ENCODE measurements at regions not wholly inside any gene's neighbourhood (a gene's known extent, or its start where the extent isn't known, plus 50 kb on each side); places are given as distances from the start of the nearest gene placed in this dataset.

DNA sequence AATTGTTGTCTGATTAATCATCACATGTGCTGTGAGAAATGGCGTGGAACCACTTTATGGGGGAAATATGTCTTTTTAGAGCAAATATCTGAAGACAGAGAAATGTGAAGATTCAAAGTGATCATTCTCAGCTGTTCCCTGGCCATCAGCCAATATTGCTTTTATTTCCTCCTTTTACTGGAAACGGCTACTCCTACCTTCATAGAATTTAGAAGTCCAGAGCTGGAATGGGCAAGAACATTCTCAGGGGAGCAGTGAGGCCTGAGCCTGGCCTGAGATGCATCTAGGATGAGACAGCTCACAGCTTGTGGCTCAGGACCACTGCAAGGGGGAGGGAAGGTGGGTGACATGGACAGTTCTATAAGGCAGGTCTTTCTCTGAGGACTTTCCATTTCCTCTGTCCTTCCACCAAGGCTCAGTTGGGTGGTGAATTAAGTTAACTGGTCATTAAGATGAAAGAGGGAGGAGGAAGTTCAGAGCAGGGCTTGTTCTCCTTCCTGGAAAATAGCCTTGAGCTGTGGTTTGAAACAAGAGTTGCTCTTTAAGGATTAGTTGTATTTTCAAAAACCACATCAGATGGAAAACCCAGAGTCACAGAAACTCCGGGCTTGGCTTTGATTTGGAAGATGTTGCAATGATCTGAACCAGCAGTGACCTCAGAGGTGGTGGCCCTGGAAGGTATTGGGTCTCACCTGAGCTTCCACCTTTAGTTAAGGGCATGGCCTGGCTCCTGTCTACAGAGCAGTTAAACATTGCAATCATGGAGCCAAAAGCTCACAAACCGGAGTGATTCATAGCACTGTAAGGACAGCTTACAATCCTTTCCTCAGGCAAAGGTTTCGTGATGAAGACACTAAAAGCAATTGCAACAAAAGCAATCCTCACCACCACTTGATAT lies 144.3 kb downstream of the VAPA start:
- Histone ChIP-seq H3K27me3 (no peaks in the 10 kb centered on the region), H3K4me1 (peaks cover 49% of the 10 kb centered on the region), H3K36me3 (no peaks in the 10 kb centered on the region), H3K27ac (peak overlapping the region; percentile 76), H3K4me3 (no peak overlapping the region), H3K9me3 (no peaks in the 10 kb centered on the region)
- TF ChIP-seq POLR2A (IDR thresholded peaks at IDR 0.05) (no peak), POLR2AphosphoS5 (IDR thresholded peaks at IDR 0.05; ENCODE audit: insufficient read depth in 1 of 2, low read depth in 1 of 2) (no peak)
- TF ChIP-seq, protein P1, sequence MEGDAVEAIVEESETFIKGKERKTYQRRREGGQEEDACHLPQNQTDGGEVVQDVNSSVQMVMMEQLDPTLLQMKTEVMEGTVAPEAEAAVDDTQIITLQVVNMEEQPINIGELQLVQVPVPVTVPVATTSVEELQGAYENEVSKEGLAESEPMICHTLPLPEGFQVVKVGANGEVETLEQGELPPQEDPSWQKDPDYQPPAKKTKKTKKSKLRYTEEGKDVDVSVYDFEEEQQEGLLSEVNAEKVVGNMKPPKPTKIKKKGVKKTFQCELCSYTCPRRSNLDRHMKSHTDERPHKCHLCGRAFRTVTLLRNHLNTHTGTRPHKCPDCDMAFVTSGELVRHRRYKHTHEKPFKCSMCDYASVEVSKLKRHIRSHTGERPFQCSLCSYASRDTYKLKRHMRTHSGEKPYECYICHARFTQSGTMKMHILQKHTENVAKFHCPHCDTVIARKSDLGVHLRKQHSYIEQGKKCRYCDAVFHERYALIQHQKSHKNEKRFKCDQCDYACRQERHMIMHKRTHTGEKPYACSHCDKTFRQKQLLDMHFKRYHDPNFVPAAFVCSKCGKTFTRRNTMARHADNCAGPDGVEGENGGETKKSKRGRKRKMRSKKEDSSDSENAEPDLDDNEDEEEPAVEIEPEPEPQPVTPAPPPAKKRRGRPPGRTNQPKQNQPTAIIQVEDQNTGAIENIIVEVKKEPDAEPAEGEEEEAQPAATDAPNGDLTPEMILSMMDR (IDR thresholded peaks at IDR 0.05): no peak
- intact Hi-C loops (cut with DNase I): no loop called here
- no peak for DNase-seq (ENCODE audit: extremely low spot score in 2 of 2)

DNA sequence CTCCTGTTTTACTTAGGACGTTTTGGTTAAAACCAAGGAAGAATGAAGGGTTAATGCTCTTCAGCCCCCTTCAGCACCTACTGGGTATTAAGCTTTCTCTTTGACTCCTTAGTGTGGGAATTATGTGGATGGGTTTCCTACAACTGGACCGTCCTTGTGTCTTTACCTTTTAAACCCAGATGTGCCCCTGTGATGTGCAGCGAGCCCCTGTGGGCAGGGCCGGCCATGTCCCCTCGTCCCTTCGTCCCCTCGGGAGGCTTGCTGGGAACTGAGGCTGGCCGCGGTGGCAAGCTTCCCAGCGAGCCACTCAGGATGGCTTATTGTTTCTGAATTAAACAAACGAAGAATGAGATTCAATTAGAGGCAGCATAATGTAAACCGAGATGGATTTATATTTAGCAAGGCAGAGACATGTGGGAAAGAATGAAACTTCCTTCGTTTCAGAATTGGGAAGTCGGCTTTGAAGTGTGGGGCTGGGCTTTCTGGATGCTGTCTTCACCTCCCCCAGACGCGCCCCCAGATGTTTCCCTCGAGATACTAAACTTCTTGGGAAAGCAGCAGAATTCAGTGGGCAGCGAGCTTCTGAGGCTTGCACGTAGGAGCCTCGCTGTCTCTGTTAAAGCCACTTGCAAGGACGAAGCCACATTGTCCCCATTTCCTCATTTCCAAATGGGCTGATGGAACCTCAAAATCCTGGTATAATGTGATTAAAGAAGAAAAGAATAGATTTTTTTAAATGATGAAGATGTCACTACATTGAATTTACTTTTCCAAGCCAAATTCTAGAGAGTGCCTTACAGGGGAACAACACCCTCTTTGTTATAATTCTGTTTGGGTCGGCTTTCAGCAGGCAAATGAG lies 146.0 kb downstream of the VAPA start:
- Histone ChIP-seq H3K4me1 (peaks cover 48% of the 10 kb centered on the region), H3K36me3 (no peaks in the 10 kb centered on the region), H3K4me3 (no peak overlapping the region), H3K27me3 (no peaks in the 10 kb centered on the region), H3K27ac (peak overlapping the region; percentile 76), H3K9me3 (no peaks in the 10 kb centered on the region)
- intact Hi-C loops (cut with DNase I): no loop called here
- DNase-seq (ENCODE audit: extremely low spot score in 2 of 2): no peak
- no peak for TF ChIP-seq POLR2AphosphoS5 (IDR thresholded peaks at IDR 0.05; ENCODE audit: insufficient read depth in 1 of 2, low read depth in 1 of 2)
- no peak for TF ChIP-seq POLR2A (IDR thresholded peaks at IDR 0.05)

DNA sequence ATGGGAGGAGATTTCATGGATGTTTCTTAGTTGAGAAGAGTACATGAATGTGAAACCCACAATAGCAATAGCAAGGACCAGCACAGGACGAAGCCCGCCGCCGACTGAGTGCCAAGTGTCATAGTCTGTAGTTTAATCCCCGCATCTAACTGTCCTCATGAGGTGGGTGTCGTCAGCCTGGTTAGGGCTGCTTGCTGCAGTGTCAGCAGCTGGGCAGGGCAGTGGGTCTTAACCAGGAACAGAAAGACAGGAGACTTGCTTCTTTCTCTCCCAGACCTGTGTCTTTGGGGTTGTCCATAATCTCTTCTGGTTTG lies 146.6 kb downstream of the VAPA start:
- DNase-seq (ENCODE audit: extremely low spot score in 2 of 2): no peak
- Histone ChIP-seq H3K27ac (peak overlapping the region; percentile 76), H3K27me3 (no peaks in the 10 kb centered on the region), H3K9me3 (no peaks in the 10 kb centered on the region), H3K4me3 (no peak overlapping the region), H3K4me1 (peaks cover 48% of the 10 kb centered on the region), H3K36me3 (no peaks in the 10 kb centered on the region)
- intact Hi-C loops (cut with DNase I): no loop called here
- TF ChIP-seq POLR2A (IDR thresholded peaks at IDR 0.05) (no peak), POLR2AphosphoS5 (IDR thresholded peaks at IDR 0.05; ENCODE audit: insufficient read depth in 1 of 2, low read depth in 1 of 2) (no peak)
- TF ChIP-seq, protein P1 (IDR thresholded peaks at IDR 0.05): no peak

DNA sequence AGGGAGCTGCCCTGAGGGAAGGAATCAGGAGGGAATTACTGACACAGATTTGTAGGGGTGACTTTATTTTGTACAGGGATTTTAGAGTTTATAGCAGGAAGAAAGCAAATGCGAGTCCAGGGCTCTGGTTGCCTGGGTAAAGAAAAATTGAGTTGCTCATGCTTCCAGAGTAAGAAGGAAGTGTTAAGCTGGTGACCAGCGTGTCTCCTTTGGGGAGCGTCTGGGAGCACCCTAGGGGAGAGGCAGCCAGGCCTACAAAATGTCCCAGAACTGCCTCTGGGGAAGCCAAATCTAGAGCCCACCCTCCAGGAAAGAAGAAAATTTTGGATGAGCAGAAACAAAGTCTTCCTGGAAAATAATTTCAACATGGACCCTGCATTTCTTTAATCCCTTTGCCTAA lies 147.0 kb downstream of the VAPA start:
- H3K27me3 ChIP-seq: no peaks in the 10 kb centered on the region
- H3K9me3 ChIP-seq: no peaks in the 10 kb centered on the region
- H3K27ac ChIP-seq: no peak overlapping the region
- intact Hi-C loops (cut with DNase I): no loop called here
- H3K4me3 ChIP-seq: no peak overlapping the region
- H3K4me1 ChIP-seq: peaks cover 48% of the 10 kb centered on the region
- TF ChIP-seq, protein P1 (IDR thresholded peaks at IDR 0.05): no peak
- TF ChIP-seq POLR2AphosphoS5 (IDR thresholded peaks at IDR 0.05; ENCODE audit: insufficient read depth in 1 of 2, low read depth in 1 of 2) (no peak), POLR2A (IDR thresholded peaks at IDR 0.05) (no peak)
- DNase-seq (ENCODE audit: extremely low spot score in 2 of 2): no peak
- H3K36me3 ChIP-seq: no peaks in the 10 kb centered on the region

DNA sequence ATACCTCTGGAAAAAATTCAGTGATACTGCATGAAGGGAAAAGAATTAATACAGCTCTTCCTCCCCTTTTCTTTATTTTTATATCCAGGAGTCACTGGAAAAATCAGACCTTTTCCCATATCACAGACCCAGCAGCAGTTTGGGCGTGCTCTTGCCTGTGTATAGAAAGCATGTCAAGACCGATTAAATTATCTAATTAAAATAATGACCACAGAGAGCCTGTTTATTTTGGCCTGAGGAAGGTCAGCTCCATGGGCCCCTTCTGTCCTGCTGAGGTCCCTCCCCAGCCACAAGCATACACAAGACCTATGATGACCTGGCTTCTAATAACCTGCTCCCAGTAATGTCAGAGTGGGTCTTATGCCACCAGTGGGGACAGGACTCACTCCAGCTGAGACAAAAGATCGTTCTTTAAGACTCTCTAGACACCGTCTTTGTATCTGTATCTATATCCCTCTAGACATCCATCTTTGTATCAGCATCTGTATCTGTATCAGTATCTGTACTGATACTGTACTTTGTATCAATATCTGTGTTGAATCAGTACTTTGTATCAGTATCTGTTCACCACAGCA lies 147.8 kb downstream of the VAPA start:
- TF ChIP-seq, protein P1 (IDR thresholded peaks at IDR 0.05): no peak
- TF ChIP-seq POLR2AphosphoS5 (IDR thresholded peaks at IDR 0.05; ENCODE audit: insufficient read depth in 1 of 2, low read depth in 1 of 2) (no peak), POLR2A (IDR thresholded peaks at IDR 0.05) (no peak)
- H3K27ac ChIP-seq: no peak overlapping the region
- no peak overlapping the region for H3K4me3 ChIP-seq
- peaks cover 46% of the 10 kb centered on the region for H3K4me1 ChIP-seq
- intact Hi-C loops (cut with DNase I): no loop called here
- no peaks in the 10 kb centered on the region for H3K9me3 ChIP-seq
- DNase-seq (ENCODE audit: extremely low spot score in 2 of 2): no peak
- H3K27me3 ChIP-seq: no peaks in the 10 kb centered on the region
- H3K36me3 ChIP-seq: no peaks in the 10 kb centered on the region
